Astrocyte (in vitro differentiated cells and primary cell): ENCODE measurements at regions not wholly inside any gene's neighbourhood (a gene's known extent, or its start where the extent isn't known, plus 50 kb on each side); places are given as distances from the start of the nearest gene placed in this dataset.

Experiments
- CTCF ChIP-seq: IDR thresholded peaks from 2 replicates; pipeline ENCODE4 v1.5.1; 2011; ENCODE audit warnings: low read depth, mild to moderate bottlenecking, inconsistent platforms, low read length, moderate library complexity; ENCODE audit not compliant: insufficient read depth
- EZH2 ChIP-seq: IDR thresholded peaks from 2 replicates; pipeline ENCODE4 v1.6.1; 2012; ENCODE audit warnings: mild to moderate bottlenecking, low read length, inconsistent platforms; ENCODE audit not compliant: insufficient read depth

- TF ChIP-seq CTCF (no peak), EZH2 (no peak)
Observed at GRCh38 chr1:239744851-239745250, 346.8 kb upstream of the FMN2 start.
